GM12873 (cell line): ENCODE measurements at regions not wholly inside any gene's neighbourhood (a gene's known extent, or its start where the extent isn't known, plus 50 kb on each side); places are given as distances from the start of the nearest gene placed in this dataset.
A peak's percentile ranks its signal among the peaks of the same experiment; 100 is the strongest.

Experiments used
- CTCF ChIP-seq: IDR thresholded peaks from 2 replicates; pipeline ENCODE4 v1.5.1; 2012; ENCODE audit warnings: low read depth, mild to moderate bottlenecking, moderate library complexity, low read length, control low read depth; ENCODE audit not compliant: insufficient read depth; ENCODE audit errors: missing control alignments

- no peak for TF ChIP-seq CTCF
Measured at GRCh38 chr6:166802401-166802800, 153.9 kb downstream of the RNASET2 start.

GRCh38 chr6:166800137-166800536 is 156.2 kb downstream of the RNASET2 start:
- no peak for TF ChIP-seq CTCF

DNA sequence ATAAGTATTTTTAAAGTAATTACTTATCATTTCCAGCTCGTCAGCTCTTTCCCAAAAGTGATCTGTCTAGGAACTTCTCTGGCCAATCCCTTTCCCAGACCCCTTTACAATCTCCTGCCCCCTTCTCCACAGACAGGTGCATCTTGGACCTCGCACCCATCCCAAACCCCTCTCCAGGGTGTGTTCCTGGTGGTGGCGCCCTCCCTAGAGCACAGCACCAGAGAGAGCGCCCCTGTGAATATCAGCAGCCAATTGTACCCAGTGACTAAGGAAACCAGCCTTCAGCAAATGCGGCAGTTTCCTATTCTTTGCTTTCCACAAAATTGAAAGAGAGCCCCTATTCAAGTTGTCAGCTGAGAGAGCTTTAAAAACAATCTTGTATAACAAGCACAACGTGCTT is 157.7 kb downstream of the RNASET2 start:
- TF ChIP-seq CTCF = no peak

GRCh38 chr6:166796610-166797009 is 159.7 kb downstream of the RNASET2 start:
- no peak for TF ChIP-seq CTCF

- TF ChIP-seq CTCF = no peak
Measured at GRCh38 chr6:166795879-166796278, 160.5 kb downstream of the RNASET2 start.

DNA sequence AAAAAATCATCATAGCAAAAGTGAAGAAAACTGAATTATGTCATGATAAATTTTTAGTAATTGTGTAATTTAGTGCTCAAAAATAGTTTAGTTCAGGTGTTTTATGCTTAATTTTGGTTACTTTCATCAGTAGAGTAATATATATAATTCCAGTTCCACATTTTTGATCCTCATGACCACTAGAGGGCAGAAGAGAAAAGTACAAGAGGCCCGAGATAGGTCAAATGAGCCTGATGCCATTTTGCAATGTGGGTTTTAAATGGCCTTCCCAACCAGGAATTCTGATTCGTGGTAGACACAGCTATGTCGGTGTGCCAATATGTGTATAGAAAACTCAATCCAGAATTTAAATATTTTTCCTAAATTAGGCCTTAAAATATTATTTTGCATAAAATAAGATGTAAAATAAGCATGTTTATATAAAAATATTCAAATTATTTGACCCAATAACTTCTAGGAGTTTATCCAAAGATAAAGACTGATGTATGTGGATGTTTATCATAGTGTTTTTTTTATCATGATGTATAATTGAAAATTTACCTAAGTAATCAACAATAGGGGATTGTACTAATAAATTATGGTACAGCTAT is 159.7 kb upstream of the RPS6KA2 start:
- TF ChIP-seq CTCF = peak; percentile 55

DNA sequence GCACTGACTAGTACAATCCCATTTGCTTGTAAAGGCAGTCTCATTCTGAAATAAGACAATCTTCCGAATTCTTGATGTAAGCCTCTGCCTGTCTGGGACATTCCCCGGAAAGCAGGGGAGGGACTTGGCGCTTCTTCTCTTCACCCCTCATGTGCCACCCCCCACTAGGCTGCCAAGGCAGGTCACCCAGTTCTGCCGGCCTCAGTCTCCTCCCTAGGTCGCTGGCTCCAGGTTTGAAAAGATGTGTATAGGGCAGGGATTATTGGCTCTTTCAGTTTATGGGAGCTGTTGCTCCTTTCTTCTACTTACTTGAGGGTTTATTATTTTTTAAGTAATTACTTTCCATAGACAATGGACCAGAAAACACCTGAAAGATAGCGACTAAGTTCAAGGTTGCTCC is 158.1 kb upstream of the RPS6KA2 start:
- TF ChIP-seq CTCF = no peak
